Upper lobe of right lung (tissue), 1 donor: ENCODE measurements at regions not wholly inside any gene's neighbourhood (a gene's known extent, or its start where the extent isn't known, plus 50 kb on each side); places are given as distances from the start of the nearest gene placed in this dataset.

ENCODE experiments used
- ATAC-seq: fragments of 200-7000 bp; cut with Tn5 transposase; one replicate; pipeline ENCODE4 v1.9.1; 2020; ENCODE audit warnings: mild to moderate bottlenecking, moderate library complexity
- DNase-seq: peaks from one replicate; pipeline ENCODE4 v3.0.0-alpha.2; 2020
- H3K27ac ChIP-seq: fragments of 200-600 bp; one replicate; pipeline ENCODE4 v1.8.0; 2022
- H3K27me3 ChIP-seq: fragments of 200-600 bp; one replicate; pipeline ENCODE4 v1.8.0; 2022; ENCODE audit warnings: mild to moderate bottlenecking
- H3K36me3 ChIP-seq: fragments of 200-600 bp; one replicate; pipeline ENCODE4 v1.8.0; 2022
- H3K4me1 ChIP-seq: fragments of 200-600 bp; one replicate; pipeline ENCODE4 v1.8.0; 2022
- H3K4me3 ChIP-seq: fragments of 200-600 bp; one replicate; pipeline ENCODE4 v1.8.0; 2022; ENCODE audit warnings: mild to moderate bottlenecking
- H3K9me3 ChIP-seq: fragments of 200-600 bp; one replicate; pipeline ENCODE4 v1.8.0; 2022
- intact Hi-C: fragments of 100-400 bp; cut with DNase I; formaldehyde crosslinking; loops from one replicate; pipeline ENCODE4 v1.11.0; 2022
- TF ChIP-seq, protein P1 (sequence below): fragments of 200-600 bp; IDR thresholded peaks from one replicate; pipeline ENCODE4 v1.8.0; 2022; ENCODE audit warnings: antibody characterized with exemption
- donor health status: DM: no; HTN: yes; CAD: no; lungs with severe emphysema.

DNA sequence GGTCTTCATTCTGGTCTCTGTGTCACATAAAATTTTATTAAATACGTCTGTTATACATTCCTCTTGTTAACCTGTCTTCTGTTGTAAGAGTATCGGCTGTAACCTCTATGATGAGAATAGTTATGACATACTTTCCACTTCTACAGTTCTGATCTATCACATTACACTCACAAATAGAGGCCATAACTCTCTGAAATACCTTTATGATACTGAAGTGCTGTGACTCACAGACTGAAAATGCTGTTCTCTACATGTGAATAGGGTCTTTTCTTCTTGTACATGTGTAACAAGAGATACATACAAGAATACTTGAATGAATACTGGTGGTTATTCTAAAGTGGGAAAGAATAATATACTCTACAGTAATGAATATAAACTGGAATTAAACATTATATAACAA lies 1047.6 kb downstream of the TECRL start:
- no peak for ATAC-seq
- Histone ChIP-seq H3K9me3 (no peaks in the 10 kb centered on the region), H3K4me3 (no peak overlapping the region), H3K27me3 (no peaks in the 10 kb centered on the region), H3K4me1 (no peaks in the 10 kb centered on the region), H3K27ac (no peak overlapping the region), H3K36me3 (no peaks in the 10 kb centered on the region)
- TF ChIP-seq, protein P1, sequence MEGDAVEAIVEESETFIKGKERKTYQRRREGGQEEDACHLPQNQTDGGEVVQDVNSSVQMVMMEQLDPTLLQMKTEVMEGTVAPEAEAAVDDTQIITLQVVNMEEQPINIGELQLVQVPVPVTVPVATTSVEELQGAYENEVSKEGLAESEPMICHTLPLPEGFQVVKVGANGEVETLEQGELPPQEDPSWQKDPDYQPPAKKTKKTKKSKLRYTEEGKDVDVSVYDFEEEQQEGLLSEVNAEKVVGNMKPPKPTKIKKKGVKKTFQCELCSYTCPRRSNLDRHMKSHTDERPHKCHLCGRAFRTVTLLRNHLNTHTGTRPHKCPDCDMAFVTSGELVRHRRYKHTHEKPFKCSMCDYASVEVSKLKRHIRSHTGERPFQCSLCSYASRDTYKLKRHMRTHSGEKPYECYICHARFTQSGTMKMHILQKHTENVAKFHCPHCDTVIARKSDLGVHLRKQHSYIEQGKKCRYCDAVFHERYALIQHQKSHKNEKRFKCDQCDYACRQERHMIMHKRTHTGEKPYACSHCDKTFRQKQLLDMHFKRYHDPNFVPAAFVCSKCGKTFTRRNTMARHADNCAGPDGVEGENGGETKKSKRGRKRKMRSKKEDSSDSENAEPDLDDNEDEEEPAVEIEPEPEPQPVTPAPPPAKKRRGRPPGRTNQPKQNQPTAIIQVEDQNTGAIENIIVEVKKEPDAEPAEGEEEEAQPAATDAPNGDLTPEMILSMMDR: no peak
- intact Hi-C loops: no loop called here
- DNase-seq: no peak

DNA sequence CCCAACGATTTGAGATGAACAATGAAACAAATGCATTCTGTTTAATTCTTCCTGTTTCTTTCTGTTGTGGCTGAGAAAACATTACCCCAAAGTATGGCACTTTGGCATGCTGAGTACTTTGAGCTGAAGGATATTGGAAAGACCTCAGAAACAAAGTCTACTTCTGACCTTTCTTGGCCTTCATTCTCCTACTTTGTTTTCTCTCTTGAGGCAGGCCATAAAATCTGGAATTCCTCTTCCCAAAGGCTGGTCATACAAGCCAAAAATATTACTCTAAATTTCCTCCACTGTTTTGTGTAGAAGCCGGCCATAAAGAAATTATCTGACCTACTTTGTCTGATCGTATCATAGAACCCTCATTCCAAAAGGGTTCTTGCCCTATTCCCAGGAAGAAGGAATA lies 1048.2 kb downstream of the TECRL start:
- no peak for DNase-seq
- TF ChIP-seq, protein P1: no peak

DNA sequence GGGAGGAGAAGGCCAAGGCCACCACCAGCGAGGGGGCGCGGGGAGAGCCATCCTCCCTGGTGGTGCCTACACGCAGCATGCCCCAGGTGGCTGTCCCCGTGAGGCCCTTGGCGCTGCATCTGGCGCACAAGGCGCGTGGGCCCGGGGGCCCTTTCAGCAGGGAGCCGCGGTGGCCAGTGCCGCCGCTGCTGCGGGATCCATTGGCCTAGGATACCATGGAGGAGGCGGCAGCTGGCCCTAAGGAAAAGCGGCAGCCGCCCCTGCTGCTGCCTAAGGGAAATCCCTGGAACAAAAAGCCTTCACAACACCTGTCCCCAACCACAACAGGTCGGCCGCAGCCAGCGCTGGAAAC lies 1059.6 kb downstream of the TECRL start:
- ATAC-seq (peak; percentile 48), DNase-seq (no peak)
- Histone ChIP-seq H3K27ac (no peak overlapping the region), H3K4me3 (no peak overlapping the region), H3K4me1 (no peaks in the 10 kb centered on the region), H3K9me3 (peaks cover 3% of the 10 kb centered on the region), H3K27me3 (no peaks in the 10 kb centered on the region), H3K36me3 (no peaks in the 10 kb centered on the region)
- TF ChIP-seq, protein P1: no peak
- intact Hi-C loops: no loop called here

More for the DNA sequence above, 1048.2 kb downstream of the TECRL start:
- H3K27me3 ChIP-seq: no peaks in the 10 kb centered on the region
- no peak overlapping the region for H3K27ac ChIP-seq
- intact Hi-C loops: no loop called here
- H3K36me3 ChIP-seq: no peaks in the 10 kb centered on the region
- ATAC-seq: no peak
- H3K9me3 ChIP-seq: no peaks in the 10 kb centered on the region
- no peak overlapping the region for H3K4me3 ChIP-seq
- H3K4me1 ChIP-seq: no peaks in the 10 kb centered on the region

DNA sequence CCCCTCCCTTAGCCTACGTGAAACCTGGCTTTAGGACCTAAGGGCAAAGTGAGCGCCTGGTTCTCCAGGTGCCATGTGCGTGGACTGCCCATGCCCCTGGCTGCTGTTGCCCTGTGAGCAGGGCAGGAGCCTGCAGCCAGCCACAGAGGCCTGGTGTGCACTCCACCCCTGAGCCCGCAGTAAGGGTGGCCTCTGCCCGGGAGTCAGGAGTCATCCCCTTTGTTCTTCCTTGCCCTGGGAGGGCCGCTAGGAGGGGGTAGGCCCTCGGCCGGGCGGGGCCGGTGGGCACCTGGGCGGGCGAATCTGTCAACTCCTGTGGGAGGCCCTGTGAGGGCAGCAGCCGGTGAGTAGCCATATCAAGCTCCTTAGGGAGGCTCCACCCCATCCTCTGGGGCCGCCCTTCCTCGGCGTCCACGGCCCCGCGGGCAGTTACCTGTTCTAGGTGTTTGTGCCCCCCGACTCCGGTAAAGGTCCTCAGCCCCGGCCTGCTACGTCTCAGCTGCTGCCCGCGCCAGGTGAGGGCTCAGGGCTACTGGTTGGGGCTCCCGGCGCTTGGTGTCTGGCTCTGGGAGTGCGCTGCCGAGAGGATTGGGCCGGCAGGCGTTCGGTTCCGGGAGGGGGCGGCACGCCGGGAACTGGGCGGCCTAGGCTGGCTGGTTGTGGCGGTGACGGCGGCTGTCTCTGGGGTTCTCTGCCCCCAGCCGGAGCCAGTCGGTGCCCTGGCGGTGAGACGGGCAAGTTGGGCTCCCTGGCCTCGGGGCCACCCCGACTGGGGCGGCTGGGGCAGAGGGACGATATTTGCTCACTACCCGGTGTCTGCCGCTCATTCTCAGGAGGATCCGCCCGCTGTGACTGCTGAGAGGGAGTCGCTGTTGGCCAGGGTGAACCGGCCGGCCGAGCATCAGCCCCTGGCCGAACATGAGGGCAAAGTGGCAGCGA lies 1060.2 kb downstream of the TECRL start:
- H3K27ac ChIP-seq: no peak overlapping the region
- ATAC-seq (peak; percentile 39), DNase-seq (no peak)
- no peaks in the 10 kb centered on the region for H3K4me1 ChIP-seq
- intact Hi-C loops: no loop called here
- TF ChIP-seq, protein P1: no peak
- no peaks in the 10 kb centered on the region for H3K27me3 ChIP-seq
- peaks cover 3% of the 10 kb centered on the region for H3K9me3 ChIP-seq
- H3K4me3 ChIP-seq: no peak overlapping the region
- H3K36me3 ChIP-seq: no peaks in the 10 kb centered on the region

DNA sequence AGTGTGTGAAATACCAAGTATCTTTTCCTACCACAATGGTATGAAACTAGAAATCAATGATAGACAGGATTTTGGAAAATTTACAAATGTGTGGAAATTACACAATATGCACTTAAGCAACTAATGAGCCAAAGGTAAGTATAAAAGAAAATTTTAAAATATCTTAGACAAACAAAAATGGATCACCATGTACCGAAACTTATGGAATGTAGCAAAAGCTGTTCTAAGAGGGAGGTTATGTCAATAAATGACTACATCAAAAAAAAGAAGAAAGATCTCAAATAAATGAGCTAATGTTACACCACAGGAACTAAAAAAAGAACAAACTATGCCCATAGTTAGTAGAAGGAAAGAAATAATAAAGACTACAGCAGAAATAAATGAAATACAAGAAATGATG lies 1084.1 kb downstream of the TECRL start:
- Histone ChIP-seq H3K4me3 (no peak overlapping the region), H3K36me3 (no peaks in the 10 kb centered on the region), H3K9me3 (peaks cover under 1% of the 10 kb centered on the region), H3K27ac (no peak overlapping the region), H3K4me1 (no peaks in the 10 kb centered on the region), H3K27me3 (no peaks in the 10 kb centered on the region)
- intact Hi-C loops: no loop called here
- TF ChIP-seq, protein P1: no peak
- ATAC-seq (peak; percentile 22), DNase-seq (no peak)
